Mucosa of descending colon (tissue), 3 donors: ENCODE measurements at regions not wholly inside any gene's neighbourhood (a gene's known extent, or its start where the extent isn't known, plus 50 kb on each side); places are given as distances from the start of the nearest gene placed in this dataset.

ENCODE experiments used
- ATAC-seq: fragments of 200-7000 bp; cut with Tn5 transposase; one replicate; pipeline ENCODE4 v1.9.1; 2020; ENCODE audit warnings: mild to moderate bottlenecking, moderate library complexity
- DNase-seq, 3 donors: peaks; one replicate each; pipeline ENCODE4 v3.0.0-alpha.2; 2020
- H3K36me3 ChIP-seq: fragments of 200-600 bp; one replicate; pipeline ENCODE4 v1.8.0; 2021; ENCODE audit warnings: low read depth, mild to moderate bottlenecking
- H3K4me1 ChIP-seq: fragments of 200-600 bp; one replicate; pipeline ENCODE4 v1.8.0; 2021; ENCODE audit warnings: low read depth, mild to moderate bottlenecking
- H3K4me3 ChIP-seq: fragments of 200-600 bp; one replicate; pipeline ENCODE4 v1.8.0; 2021; ENCODE audit warnings: mild to moderate bottlenecking
- H3K9me3 ChIP-seq: fragments of 200-600 bp; one replicate; pipeline ENCODE4 v1.8.0; 2021; ENCODE audit warnings: mild to moderate bottlenecking
- CTCF ChIP-seq: fragments of 200-600 bp; IDR thresholded peaks from one replicate; pipeline ENCODE4 v1.8.0; 2022; ENCODE audit warnings: antibody characterized with exemption, mild to moderate bottlenecking
- intact Hi-C, 2 donors: fragments of 100-400 bp; cut with DNase I in 1 of 2; cut with micrococcal nuclease in 1 of 2; formaldehyde crosslinking; loops; one replicate each; pipeline versions ENCODE4 v1.11.0 to v1.11.1; 2022; cut with DNase I, micrococcal nuclease
- donor health status: DM: no; HTN: no; CAD: no; lungs with moderate emphysema.
- donor health status: DM: no; HTN: no; CAD: no.
- donor health status: DM: no; HTN: yes; CAD: no.

GRCh38 chr2:16261791-16262190, 321.4 kb downstream of the MYCN start:
- ATAC-seq (no peak), DNase-seq (no peak)
- no peak overlapping the region for H3K4me3 ChIP-seq
- no peaks in the 10 kb centered on the region for H3K4me1 ChIP-seq
- TF ChIP-seq CTCF: no peak
- no peaks in the 10 kb centered on the region for H3K9me3 ChIP-seq
- H3K36me3 ChIP-seq: no peaks in the 10 kb centered on the region
- intact Hi-C loops: no loop called here

GRCh38 chr2:16261071-16261470, 320.7 kb downstream of the MYCN start:
- Histone ChIP-seq H3K4me3 (no peak overlapping the region), H3K9me3 (no peaks in the 10 kb centered on the region), H3K4me1 (no peaks in the 10 kb centered on the region), H3K36me3 (no peaks in the 10 kb centered on the region)
- no peak for TF ChIP-seq CTCF
- DNase-seq (no peak), ATAC-seq (no peak)
- intact Hi-C loops: no loop called here

- intact Hi-C loops: no loop called here
- H3K4me3 ChIP-seq: no peak overlapping the region
- no peaks in the 10 kb centered on the region for H3K36me3 ChIP-seq
- no peak for TF ChIP-seq CTCF
- ATAC-seq (no peak), DNase-seq (no peak)
- H3K9me3 ChIP-seq: no peaks in the 10 kb centered on the region
- H3K4me1 ChIP-seq: no peaks in the 10 kb centered on the region
Measured at GRCh38 chr2:16260041-16260830, 319.9 kb downstream of the MYCN start.

GRCh38 chr2:16259010-16259409, 318.7 kb downstream of the MYCN start:
- intact Hi-C loops: no loop called here
- H3K9me3 ChIP-seq: no peaks in the 10 kb centered on the region
- no peaks in the 10 kb centered on the region for H3K4me1 ChIP-seq
- no peak for ATAC-seq
- H3K36me3 ChIP-seq: no peaks in the 10 kb centered on the region
- no peak for DNase-seq
- TF ChIP-seq CTCF: no peak
- no peak overlapping the region for H3K4me3 ChIP-seq

GRCh38 chr2:16258350-16258749, 318.0 kb downstream of the MYCN start:
- ATAC-seq (no peak), DNase-seq (no peak)
- Histone ChIP-seq H3K36me3 (no peaks in the 10 kb centered on the region), H3K4me1 (no peaks in the 10 kb centered on the region), H3K4me3 (no peak overlapping the region), H3K9me3 (no peaks in the 10 kb centered on the region)
- no peak for TF ChIP-seq CTCF
- intact Hi-C loops: no loop called here
